ENCODE measurements at regions not wholly inside any gene's neighbourhood (a gene's known extent, or its start where the extent isn't known, plus 50 kb on each side); places are given as distances from the start of the nearest gene placed in this dataset.

DNA sequence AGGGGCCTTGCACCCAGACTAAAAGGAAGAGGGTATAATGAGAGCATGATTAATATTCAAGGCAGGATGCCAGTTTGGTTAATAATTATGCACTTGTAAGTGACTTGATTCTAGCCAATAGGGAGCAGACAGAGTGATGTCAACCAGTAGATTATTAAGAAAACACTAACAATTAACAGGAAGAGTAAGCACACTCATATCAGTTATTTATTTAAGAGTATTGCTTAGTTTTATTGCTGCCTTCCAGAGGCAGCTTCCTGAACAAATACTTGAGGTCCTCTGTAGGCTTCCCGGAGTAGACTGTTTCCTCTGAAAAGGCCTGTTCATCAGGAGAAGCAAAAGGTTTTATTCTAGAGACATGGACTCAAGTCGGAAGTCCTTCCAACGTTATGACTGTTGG is 129.1 kb upstream of the AFF2 start:
- no peak for DNase-seq

DNA sequence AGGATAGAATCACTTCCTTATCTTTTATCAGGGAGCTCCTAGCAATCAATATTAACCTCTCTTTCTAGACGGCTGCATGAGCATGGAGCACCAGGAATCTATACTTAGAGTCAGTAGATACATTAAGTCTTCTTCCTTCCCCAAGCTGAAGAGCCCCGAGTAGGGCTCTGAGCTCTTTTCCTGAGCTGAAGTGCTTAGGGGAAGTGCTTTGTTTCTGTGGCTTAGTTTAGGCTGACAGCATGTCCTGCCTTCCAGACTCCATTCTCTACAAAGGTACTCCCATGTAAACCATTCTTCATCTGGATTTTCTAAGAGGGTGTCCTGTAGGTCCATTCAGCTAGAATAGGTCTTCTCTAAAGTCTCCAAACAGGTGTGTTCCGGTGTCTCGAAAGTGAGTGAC is 127.5 kb upstream of the AFF2 start:
- no peak for DNase-seq

DNA sequence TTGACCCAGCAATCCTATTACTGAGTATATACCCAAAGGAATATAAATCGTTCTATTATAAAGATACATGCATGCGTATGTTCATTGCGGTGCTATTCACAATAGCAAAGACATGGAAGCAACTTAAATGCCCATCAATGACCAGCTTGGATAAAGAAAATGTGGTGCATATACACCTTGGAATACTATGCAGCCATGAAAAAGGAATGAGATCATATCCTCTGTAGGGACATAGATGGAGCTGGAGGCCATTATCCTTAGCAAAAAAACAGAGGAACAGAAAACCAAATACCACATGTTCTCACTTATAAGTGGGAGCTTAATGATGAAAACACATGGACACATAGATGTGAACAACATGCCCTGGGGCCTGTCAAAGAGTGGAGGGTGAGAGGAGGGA is 124.1 kb upstream of the AFF2 start:
- no peak for DNase-seq

DNA sequence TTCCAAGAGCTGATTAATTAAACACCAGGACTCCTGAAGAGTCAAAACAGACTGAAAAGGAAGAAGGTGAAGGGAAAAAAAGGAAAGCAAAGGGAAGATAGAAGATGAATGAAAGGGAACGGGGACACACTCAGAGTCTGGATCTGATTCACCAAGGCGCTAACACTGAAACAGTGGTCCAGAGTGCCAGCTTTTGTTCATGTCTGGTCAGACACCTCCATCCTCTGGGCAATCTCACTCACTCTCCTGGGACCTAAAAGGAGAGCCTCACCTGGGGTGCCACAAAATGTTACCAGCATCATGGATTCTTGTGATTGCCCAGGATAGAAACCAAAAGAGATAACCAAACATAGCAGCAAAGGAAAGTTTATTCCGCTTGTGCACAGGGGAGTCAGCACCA is 120.3 kb upstream of the AFF2 start:
- DNase-seq, result no peak

DNA sequence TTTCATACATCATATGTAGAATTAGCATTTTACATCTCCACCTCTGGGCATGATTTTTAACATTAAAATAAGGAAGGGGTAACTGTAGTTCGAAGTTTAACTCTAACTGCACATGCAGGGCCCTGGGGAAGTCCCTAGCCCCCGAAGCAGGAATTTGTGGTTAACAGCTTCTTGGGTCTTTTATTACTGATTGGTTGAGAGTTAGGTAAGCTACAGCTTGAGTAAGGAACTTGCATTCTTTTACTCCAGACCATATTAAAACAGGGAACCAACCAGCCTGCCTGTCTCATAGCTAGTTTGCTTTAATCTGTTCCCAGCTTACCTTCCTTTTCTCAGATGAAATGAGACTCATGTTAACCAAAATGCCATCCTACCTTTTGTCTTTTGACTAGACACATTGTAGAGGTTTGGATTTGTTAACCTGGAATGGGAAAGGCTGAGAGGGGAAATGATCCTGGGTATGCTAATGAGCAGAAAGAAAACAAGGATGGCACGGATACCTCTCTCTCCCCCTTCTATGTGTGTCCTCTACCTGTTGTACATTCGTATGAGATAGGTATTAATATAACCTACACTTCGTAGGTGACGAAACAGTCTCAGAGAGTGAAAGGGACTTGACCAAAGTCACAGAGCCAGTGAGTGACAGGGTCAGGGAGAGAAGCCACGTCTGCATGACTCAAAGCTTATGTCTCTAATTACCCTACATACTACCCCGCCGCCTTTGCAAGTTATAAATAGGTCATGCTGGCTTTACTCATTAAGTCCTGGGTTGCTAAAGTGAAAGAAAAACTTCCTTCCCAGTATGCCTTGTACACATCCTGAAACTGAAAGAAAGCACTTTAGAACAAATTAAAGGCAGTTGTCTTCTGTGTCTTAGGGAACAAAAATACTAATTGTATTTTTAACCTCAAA is 119.5 kb upstream of the AFF2 start:
- DNase-seq, result peak; percentile 31

DNA sequence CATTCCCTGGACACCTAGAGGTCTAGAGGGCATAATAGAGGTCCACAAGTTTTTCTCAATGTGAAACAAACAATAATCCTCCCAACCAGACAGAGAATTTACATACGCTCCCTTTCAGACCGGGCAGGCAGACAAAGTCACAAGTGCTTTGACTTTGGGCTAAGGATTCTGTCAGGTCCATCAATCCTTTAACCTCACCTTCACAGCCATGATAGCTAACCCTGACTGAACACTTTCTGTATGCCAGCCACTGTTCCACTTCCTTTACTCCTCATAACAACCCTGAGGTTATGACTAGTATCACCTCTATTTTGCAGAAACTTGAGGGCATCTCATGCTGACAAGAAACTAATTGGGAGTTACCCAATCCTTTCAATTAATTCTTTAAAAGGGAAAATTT is 118.8 kb upstream of the AFF2 start:
- no peak for DNase-seq

DNA sequence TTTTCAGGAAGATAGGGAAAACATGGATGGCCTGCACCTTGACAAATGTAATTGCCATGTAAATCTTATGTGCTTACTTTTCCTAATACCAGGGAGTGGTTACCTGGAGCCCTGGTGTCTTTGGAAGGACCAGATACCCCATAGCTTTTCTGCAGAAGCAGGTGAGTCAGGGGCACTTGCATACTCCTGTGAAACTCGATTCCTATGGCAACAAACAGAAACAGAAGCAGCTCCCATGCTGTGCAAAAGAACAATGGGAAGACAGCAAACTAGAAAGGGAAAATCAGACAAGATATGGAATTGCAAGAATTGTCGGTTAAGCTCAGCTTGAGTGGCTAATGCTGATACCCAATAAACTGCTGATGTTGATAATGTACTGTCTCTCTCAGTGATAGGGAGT is 117.4 kb upstream of the AFF2 start:
- DNase-seq, result no peak

DNA sequence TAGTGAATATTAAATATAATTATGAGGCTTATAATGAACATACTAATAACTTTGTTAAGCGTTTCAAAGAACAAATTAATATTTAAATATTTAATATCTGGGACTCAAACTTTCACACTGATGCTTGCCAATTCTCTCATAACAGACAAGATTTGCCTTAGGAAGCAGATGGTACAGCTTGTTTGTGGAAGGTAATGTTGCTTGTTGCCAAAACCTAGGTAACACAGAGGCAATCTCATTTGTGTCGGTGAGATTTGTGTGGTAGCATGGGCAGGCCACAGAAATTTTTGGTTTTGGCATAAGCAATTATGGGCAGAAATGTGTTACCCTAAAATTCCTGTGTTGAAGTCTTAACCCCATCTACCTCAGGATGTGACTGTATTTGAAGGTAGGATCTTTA is 114.9 kb upstream of the AFF2 start:
- no peak for DNase-seq

DNA sequence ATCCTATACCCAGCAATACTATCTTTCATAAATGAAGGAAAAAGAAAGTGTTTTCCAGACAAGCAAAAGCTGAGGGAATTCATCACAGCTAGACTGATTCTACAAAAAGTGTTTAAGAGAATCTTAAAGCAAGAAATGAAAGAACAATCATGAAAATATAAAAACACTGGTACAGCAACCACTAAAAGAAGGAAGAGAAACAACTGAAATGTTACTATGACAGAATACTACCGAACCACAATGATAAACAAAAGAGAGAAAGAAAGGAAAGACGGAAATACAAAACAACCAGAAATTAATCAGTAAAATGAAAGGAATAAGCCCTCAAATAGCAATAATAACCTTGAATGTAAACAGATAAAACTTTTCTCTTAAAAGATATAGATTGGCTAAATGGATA is 110.8 kb upstream of the AFF2 start:
- no peak for DNase-seq

DNA sequence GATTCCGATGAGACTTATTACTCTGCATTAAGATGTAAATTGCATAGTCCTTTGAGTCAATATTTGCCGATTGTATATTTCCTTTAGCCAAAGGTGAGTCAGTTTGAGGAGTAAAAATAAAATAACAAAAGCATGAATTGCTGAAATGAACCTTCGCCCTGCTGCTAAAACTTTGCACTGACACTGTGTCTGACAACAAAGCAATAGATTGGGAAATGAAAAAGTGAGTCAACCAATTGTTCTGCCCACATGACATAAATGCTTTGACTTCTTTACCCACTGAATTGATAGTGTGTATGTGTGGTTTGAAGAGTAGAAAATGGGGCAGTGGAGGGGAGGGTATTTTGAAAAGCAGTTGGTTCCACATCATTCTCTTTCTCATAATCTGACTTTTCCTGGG is 88.4 kb upstream of the AFF2 start:
- DNase-seq, result no peak

DNA sequence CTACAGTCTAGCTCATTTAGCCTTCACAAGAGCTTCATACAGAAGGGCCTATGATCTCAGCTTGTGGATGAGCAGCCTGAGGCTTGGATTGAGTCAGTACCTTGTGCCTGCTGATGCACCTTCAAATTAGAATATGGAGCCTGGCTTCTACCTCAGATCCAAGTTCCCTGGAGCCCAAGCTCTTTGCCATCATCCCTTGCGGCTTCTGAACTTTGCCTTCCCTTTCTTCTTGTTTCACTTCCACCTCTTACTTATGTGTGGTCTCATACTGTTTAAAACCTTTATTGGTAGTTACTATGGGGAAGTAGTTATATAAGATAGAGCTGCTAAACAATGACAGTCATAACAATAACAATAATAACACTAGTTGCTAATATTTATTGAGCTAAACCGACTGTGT is 84.3 kb upstream of the AFF2 start:
- no peak for DNase-seq

DNA sequence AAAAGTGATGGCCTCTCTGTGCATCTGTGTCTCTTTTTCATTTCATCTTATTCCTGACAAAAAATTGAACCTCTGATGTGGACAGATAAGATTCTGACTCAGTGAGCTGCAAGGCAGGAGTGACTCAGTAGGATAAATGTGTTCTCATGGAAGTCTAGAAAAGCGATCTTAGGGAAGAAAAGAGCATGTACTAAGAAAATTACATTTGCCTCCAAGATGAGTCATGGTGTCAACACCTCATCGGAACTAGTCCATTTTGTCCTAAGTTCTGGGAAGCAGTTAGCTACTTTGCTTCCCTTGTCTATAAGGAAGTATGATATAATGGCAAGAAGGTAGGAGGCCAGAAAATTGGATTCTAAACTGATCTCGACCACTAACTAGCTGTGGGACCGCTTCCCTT is 83.5 kb upstream of the AFF2 start:
- DNase-seq, result no peak

DNA sequence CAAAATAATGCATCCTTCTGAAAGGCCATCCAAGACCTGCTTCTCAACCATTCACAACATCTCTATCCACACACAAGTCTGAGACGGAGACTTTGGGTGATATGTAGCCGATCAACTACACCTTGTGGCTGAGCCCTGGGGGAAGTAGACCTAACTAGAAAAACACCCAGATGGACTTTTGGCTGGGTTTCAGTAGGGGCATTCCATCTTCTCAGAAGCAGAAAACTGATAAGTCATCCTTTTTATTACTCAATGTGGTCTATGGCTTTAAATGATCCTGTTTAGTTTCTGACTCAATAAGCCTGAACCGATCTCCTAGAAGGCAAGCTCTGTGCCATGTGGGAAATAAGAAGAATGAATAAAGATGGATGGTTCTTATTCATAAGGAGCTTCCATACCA is 82.5 kb upstream of the AFF2 start:
- no peak for DNase-seq

DNA sequence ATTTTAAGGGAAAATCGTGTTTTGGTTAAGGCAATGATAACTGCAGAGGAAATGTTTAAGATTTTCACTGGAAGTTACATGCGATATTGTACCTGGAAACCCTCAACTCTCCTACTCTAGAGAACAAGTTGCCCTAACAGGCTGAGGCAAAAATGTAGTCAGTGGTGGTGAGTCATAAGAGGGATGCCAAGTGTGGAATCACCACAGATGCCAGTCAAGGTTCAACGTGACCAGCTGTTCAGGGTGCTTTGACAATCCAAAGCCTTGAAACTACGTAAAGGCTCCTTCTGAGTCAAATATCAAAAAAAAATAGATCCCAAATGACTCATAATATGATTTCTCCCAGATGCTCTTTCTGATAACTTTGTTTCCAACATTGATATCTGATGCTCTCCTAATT is 77.9 kb upstream of the AFF2 start:
- DNase-seq, result no peak

DNA sequence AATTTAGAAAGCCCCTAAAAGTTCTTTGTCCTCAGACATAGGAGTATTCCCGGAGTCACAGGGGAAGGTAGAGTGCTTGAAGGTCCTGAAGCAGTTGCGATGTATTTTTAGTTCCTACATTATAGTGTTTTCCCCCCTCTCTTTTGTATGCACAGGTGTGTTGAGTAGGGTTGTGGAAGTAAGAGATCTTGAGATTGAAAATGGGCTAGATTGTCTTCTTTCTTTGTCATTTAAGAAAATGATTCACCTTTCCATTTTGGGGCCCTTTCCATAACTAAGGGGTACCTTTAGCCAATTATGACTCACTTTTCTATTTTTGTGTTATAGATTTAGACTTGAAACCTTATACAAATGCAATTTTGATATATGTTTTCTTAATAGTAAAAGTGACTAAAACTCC is 75.8 kb upstream of the AFF2 start:
- DNase-seq, result no peak

DNA sequence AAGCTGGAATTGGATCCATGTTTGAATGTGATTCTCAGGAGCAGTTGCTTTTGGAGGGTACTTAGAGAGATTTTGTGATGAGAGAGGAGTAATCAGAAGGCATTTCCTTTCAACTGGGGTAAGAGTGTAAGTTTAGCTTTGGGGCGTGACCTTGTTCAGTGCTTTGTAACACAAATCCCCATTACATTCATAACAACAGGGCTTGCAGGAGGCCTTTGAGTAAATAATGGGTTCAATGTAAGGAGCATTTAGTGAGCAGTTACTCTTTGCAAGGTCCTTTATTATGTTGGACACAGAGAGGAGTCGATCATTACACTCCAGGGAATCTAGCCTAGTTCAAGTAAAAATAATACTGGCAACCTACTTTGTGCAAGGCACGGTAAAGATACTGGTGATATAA is 74.0 kb upstream of the AFF2 start:
- DNase-seq, result no peak

DNA sequence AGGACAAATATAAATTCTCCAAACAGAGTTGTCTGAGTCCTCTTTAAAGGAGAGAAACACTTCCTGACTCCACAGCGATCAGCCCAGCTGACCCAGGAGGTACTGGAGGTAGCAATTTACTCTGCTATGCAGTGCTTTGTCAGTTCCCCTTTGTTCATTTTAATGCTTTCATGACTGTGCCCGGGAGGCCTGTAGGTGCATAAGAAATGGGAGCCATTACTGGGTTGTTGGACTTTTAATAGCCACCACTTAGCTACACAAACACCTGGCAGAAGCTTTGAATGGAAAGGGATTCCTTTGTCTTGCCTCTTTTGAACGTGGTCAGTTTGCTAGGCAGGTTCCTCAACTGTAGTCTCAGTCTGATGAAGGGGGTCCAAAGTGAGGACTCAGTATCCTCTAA is 59.0 kb upstream of the AFF2 start:
- no peak for DNase-seq

DNA sequence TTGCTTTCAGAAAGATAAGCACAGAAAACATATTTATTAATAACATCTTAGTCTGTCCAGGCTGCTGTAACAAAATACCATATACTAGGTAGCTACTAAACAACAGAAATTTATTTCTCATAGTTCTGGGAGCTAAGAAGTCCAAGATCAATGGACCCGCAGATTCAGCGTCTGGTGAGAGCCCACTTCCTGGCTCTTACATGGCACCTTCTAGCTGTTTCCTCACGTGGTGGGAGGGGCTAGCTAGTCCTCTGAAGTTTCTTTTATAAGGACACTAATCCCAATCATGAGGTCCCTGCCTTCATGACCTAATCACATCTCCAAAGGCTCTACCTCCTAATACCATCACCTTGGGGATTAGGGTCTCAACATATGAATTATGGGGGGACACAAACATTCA is 57.2 kb upstream of the AFF2 start:
- DNase-seq, result no peak

DNA sequence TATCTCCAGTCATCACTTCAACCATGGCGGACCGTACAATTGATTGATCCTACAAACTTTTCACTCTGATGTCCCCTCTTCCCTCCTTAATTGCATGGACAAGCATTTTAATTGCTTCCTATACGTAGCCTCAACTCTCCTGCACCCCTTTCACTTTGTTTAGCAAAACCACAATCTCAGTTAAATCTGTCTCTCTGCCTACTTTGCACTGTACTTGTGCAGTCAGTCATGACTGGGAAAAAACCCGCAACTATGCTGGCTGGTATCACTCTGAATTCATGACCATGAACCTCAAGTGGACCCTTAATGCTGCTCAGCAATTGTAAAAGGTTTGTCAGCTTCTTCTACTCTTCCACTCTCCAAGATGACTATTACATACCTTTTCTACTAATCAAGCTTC is 51.7 kb upstream of the AFF2 start:
- no peak for DNase-seq
